Activated naive CD4-positive, alpha-beta T cell treated with anti-CD3 and anti-CD28 coated beads, Interleukin-2, amount 50 U/mL, for 24 hours (primary cell): ENCODE measurements at regions not wholly inside any gene's neighbourhood (a gene's known extent, or its start where the extent isn't known, plus 50 kb on each side); places are given as distances from the start of the nearest gene placed in this dataset.
"Not testable (repeated sequence)": the region's sequence is repeated elsewhere in the genome, so short reads cannot be mapped to it uniquely, and the experiment has no call there.

Source experiments
- H3K27ac Mint-ChIP-seq: one replicate; pipeline ENCODE4 v1.8.0; 2021; ENCODE audit warnings: mild to moderate bottlenecking, mixed read lengths
- H3K27me3 Mint-ChIP-seq: one replicate; pipeline ENCODE4 v1.8.0; 2021; ENCODE audit warnings: mixed read lengths
- H3K36me3 Mint-ChIP-seq: one replicate; pipeline ENCODE4 v1.8.0; 2021; ENCODE audit warnings: mixed read lengths
- H3K4me1 Mint-ChIP-seq: one replicate; pipeline ENCODE4 v1.8.0; 2021; ENCODE audit warnings: mixed read lengths
- H3K4me3 Mint-ChIP-seq: one replicate; pipeline ENCODE4 v1.8.0; 2021; ENCODE audit warnings: mild to moderate bottlenecking, mixed read lengths
- H3K9me3 Mint-ChIP-seq: one replicate; pipeline ENCODE4 v1.8.0; 2021; ENCODE audit warnings: mixed read lengths

DNA sequence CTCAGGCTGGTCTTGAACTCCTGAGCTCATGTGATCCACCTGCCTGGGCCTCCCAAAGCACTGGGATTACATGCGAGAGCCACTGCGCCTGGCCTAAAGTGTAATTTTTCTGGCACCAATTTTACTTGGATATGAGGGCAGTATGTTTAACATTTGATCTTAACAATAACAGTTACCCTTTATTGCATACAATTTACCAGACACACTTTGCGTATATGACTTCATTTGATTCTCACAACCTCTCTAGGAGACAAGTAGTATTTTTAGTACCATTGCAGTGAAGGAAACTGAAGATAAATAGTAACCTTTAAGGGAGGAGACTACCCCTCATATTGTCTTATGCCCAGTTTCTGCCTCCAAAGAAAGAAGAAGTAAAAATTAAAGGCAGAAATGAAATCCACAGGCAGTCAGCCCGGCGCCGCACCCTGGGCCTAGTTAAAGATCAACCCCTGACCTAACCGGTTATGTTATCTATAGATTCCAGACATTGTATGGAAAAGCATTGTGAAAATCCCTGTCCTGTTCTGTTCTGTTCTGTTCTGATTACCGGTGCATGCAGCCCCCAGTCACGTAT lies 54.0 kb downstream of the CYP26A1 start:
- not testable (repeated sequence) for H3K27me3 Mint-ChIP-seq, H3K36me3 Mint-ChIP-seq, H3K27ac Mint-ChIP-seq, H3K4me3 Mint-ChIP-seq
- H3K9me3 Mint-ChIP-seq = peaks cover 16% of the 10 kb centered on the region
- H3K4me1 Mint-ChIP-seq = peaks cover 30% of the 10 kb centered on the region

DNA sequence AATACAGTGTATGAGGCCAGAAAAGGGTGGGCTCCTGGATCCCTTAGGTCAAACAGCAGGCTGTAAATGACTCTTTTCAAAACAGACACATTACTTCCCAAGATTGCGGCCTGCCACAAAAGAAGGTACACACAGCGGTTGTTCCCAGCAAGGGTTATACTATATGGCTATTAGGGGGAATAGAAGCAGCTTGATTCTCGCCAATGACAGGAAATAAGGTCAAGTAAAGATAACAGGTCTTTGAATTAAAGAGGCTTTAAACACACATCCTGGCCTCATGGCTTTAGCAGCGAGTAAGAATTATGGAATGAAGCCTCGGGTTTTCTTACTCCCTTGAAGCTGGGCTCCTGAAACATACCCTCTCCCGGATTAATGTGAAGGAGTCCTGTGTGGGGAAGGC lies 58.3 kb downstream of the CYP26A1 start:
- Mint-ChIP-seq H3K27ac (no peak overlapping the region), H3K36me3 (peaks cover 3% of the 10 kb centered on the region), H3K27me3 (no peaks in the 10 kb centered on the region), H3K9me3 (peaks cover 4% of the 10 kb centered on the region), H3K4me1 (no peaks in the 10 kb centered on the region), H3K4me3 (no peak overlapping the region)

GRCh38 chr10:93138113-93138870 lies 64.6 kb downstream of the CYP26A1 start:
- H3K9me3 Mint-ChIP-seq = no peaks in the 10 kb centered on the region
- H3K36me3 Mint-ChIP-seq = no peaks in the 10 kb centered on the region
- no peak overlapping the region for H3K4me3 Mint-ChIP-seq
- peaks cover 3% of the 10 kb centered on the region for H3K27me3 Mint-ChIP-seq
- H3K4me1 Mint-ChIP-seq = no peaks in the 10 kb centered on the region
- no peak overlapping the region for H3K27ac Mint-ChIP-seq

DNA sequence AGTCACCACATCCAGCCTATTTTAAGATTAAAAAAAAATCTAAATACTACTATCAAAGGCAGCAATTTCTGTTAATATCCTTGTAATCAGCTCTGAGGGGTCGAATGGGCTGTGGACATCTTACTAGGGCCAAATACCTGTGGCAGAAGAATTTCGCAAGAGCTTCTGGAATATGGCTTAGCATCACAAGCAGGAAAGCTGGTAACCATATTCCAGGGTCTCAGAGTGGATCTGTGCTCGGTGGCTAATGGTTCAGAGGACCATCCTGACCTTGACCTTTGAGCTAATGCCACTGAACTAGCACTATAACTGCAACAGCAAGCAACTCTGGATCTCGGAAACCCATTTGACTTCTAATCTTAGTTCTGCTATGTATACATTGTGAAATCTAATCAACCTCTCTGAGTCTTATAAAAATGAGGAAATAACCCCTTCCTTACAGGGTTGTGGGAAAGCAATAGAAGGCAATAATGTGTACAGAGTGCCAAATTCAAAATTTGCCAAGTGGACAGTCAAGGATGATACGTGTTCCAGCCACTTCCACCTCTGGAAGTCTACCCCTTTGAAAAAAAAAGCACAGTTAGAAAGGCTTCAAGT lies 65.5 kb downstream of the CYP26A1 start:
- Mint-ChIP-seq H3K27ac (no peak overlapping the region), H3K9me3 (no peaks in the 10 kb centered on the region), H3K4me1 (no peaks in the 10 kb centered on the region), H3K27me3 (peaks cover 3% of the 10 kb centered on the region), H3K36me3 (no peaks in the 10 kb centered on the region), H3K4me3 (no peak overlapping the region)

DNA sequence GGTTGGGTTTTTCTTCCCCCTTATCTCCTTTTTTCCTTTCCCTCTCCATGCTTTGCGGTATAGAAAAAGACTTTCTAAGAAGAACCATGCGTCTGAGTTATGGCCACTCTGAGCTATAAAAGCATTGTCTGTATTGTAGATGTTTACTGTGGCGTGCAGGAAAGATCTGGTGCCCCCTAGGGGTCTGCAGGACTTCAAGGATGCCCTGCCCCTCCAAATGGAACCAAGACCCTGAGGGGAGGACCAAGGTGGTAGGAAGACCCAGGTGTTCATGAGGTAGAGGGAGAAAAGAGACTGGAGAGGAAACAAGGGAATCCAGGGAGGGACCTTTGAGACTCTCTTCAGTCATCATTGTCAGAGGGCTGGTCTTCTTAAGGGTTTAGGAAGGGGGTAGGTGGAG lies 68.8 kb downstream of the CYP26A1 start:
- H3K27me3 Mint-ChIP-seq = peaks cover 3% of the 10 kb centered on the region
- H3K9me3 Mint-ChIP-seq = no peaks in the 10 kb centered on the region
- no peaks in the 10 kb centered on the region for H3K36me3 Mint-ChIP-seq
- no peak overlapping the region for H3K27ac Mint-ChIP-seq
- no peaks in the 10 kb centered on the region for H3K4me1 Mint-ChIP-seq
- no peak overlapping the region for H3K4me3 Mint-ChIP-seq

DNA sequence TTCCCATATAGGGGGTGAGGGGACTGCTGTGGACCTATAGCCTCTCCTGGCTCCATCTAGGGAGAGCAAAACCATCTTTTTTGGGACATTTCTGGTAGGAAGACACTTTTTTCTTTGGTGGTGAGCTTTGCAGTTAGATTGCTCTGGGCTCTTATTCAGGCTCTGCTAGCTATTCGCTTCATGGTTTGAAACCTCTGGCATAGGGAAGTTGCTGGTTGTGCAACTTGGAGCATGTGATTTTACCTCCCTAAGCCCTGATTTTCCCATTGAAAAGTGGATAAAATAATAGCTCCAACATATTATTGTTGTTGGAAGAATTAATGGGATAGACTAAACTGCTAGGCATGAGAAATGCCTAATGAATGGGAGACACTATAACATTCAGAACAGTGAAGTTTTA lies 69.6 kb downstream of the CYP26A1 start:
- Mint-ChIP-seq H3K9me3 (no peaks in the 10 kb centered on the region), H3K27ac (no peak overlapping the region), H3K4me3 (no peak overlapping the region), H3K36me3 (no peaks in the 10 kb centered on the region), H3K4me1 (no peaks in the 10 kb centered on the region), H3K27me3 (peaks cover 3% of the 10 kb centered on the region)

DNA sequence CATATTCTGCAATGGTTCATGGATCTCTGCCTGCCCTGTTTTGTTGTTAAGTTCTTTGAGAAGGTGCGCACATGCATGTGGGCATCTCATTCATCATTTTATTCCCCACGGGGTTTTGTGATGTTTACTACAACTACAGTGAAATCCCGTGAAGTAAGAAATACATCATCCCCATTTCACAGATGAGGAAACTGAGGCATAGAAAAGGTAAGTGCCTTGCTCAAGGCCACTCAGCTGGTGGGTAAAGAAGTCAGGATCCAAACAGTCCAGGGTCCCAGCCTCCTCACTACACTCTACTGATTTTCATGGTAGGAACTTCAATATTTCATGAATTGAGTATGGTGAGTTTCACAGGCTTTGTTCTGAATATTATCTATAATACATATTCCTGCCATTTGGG lies 72.6 kb downstream of the CYP26A1 start:
- H3K36me3 Mint-ChIP-seq = no peaks in the 10 kb centered on the region

DNA sequence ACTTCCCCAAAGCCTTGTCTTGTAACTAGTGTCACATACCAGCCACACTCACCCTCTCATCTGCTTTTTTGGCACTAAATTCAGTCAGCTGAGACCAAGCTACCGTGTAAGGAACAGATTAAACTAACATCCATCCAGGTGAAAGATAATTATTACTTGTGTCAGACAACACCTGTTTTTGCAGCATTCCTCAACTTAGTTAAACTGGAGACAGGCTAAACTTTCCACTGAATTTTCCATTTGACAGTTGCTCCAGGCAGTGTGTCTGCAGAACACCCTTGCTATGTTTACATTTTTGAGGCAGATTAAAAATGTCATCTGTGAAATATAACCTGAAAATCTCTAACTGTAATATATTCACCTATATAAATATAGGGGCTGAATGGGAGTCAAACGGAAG lies 73.6 kb downstream of the CYP26A1 start:
- Mint-ChIP-seq H3K27ac (peak overlapping the region; percentile 26), H3K36me3 (no peaks in the 10 kb centered on the region), H3K4me3 (no peak overlapping the region), H3K4me1 (peaks cover 18% of the 10 kb centered on the region), H3K9me3 (no peaks in the 10 kb centered on the region), H3K27me3 (peaks cover 4% of the 10 kb centered on the region)

More for the DNA sequence above, 72.6 kb downstream of the CYP26A1 start:
- no peak overlapping the region for H3K27ac Mint-ChIP-seq
- no peak overlapping the region for H3K4me3 Mint-ChIP-seq
- no peaks in the 10 kb centered on the region for H3K9me3 Mint-ChIP-seq
- H3K4me1 Mint-ChIP-seq = peaks cover 14% of the 10 kb centered on the region
- H3K27me3 Mint-ChIP-seq = peaks cover 4% of the 10 kb centered on the region

- Mint-ChIP-seq H3K27me3 (peaks cover 4% of the 10 kb centered on the region), H3K4me3 (no peak overlapping the region), H3K4me1 (peaks cover 18% of the 10 kb centered on the region), H3K36me3 (peaks cover 2% of the 10 kb centered on the region), H3K9me3 (no peaks in the 10 kb centered on the region), H3K27ac (no peak overlapping the region)
Observed at GRCh38 chr10:93148476-93148875, 74.8 kb downstream of the CYP26A1 start.

DNA sequence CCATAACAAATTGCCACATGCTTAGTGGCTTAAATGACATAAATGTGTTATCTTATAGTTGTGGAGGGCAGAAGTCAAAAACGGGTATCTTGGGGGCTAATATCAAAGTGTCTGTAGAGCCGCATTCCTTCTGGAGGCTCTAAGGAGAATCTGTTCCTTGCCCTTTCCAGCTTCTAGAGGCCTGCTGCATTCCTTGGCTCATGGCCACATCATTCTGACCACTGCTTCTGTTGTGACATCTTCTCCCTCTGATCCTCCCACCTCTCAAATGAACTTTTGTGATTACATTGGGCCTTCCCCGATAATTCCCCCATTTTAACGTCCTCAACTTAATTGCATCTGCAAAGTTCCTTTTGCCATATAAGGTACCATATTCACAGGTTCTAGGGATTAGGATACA lies 76.1 kb downstream of the CYP26A1 start:
- Mint-ChIP-seq H3K27ac (no peak overlapping the region), H3K4me1 (peaks cover 18% of the 10 kb centered on the region), H3K27me3 (peaks cover 4% of the 10 kb centered on the region)

GRCh38 chr10:93150289-93150688 lies 76.6 kb downstream of the CYP26A1 start:
- peaks cover 4% of the 10 kb centered on the region for H3K27me3 Mint-ChIP-seq
- peaks cover 18% of the 10 kb centered on the region for H3K4me1 Mint-ChIP-seq
- no peak overlapping the region for H3K27ac Mint-ChIP-seq
- peaks cover 5% of the 10 kb centered on the region for H3K36me3 Mint-ChIP-seq
- no peaks in the 10 kb centered on the region for H3K9me3 Mint-ChIP-seq
- no peak overlapping the region for H3K4me3 Mint-ChIP-seq

More for the DNA sequence above, 76.1 kb downstream of the CYP26A1 start:
- Mint-ChIP-seq H3K4me3 (no peak overlapping the region), H3K9me3 (no peaks in the 10 kb centered on the region), H3K36me3 (peaks cover 2% of the 10 kb centered on the region)

DNA sequence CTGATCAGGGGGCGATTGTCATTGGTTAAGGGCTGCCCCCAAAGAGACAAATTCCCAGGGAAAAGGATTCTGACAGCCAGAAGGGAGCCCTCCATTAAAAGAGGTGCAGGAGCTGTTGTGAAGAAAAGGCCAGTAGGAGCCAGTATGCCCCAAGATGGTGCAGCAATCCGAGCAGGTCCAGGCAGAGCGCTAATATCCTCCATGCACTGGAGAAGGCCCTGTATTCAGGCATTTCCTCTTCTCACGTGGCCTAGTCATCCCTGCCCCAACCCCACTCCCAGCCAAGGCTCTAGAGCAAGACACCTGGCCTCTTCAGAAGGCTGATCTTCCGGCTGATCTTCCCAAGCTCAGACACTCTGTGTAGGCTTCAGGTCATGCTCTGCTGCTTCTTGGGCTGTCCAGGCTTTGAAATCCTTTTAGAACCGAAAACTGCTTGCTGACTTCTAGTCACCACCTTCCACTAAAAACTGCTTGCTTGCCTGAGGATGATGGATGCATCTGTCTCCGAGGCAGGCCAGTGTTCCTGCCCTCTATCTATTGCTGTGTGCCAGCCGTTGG lies 77.4 kb downstream of the CYP26A1 start:
- H3K27ac Mint-ChIP-seq = no peak overlapping the region
- peaks cover 9% of the 10 kb centered on the region for H3K36me3 Mint-ChIP-seq
- no peaks in the 10 kb centered on the region for H3K9me3 Mint-ChIP-seq
- no peak overlapping the region for H3K4me3 Mint-ChIP-seq
- peaks cover 4% of the 10 kb centered on the region for H3K27me3 Mint-ChIP-seq
- peaks cover 18% of the 10 kb centered on the region for H3K4me1 Mint-ChIP-seq

GRCh38 chr10:93152136-93152535 lies 78.4 kb downstream of the CYP26A1 start:
- no peak overlapping the region for H3K4me3 Mint-ChIP-seq
- H3K4me1 Mint-ChIP-seq = peaks cover 18% of the 10 kb centered on the region

GRCh38 chr10:93154531-93154930 lies 80.8 kb downstream of the CYP26A1 start:
- H3K4me3 Mint-ChIP-seq = no peak overlapping the region
- H3K9me3 Mint-ChIP-seq = peaks cover 6% of the 10 kb centered on the region
- H3K4me1 Mint-ChIP-seq = peaks cover 18% of the 10 kb centered on the region
- H3K27ac Mint-ChIP-seq = no peak overlapping the region
- peaks cover 9% of the 10 kb centered on the region for H3K36me3 Mint-ChIP-seq
- no peaks in the 10 kb centered on the region for H3K27me3 Mint-ChIP-seq

More at GRCh38 chr10:93152136-93152535, 78.4 kb downstream of the CYP26A1 start:
- peaks cover 4% of the 10 kb centered on the region for H3K27me3 Mint-ChIP-seq
- no peaks in the 10 kb centered on the region for H3K9me3 Mint-ChIP-seq
- no peak overlapping the region for H3K27ac Mint-ChIP-seq
- peaks cover 9% of the 10 kb centered on the region for H3K36me3 Mint-ChIP-seq

GRCh38 chr10:93160140-93160539 lies 86.4 kb downstream of the CYP26A1 start:
- no peaks in the 10 kb centered on the region for H3K4me1 Mint-ChIP-seq
- H3K27ac Mint-ChIP-seq = no peak overlapping the region
- peaks cover 6% of the 10 kb centered on the region for H3K9me3 Mint-ChIP-seq
- peaks cover 2% of the 10 kb centered on the region for H3K27me3 Mint-ChIP-seq
- H3K4me3 Mint-ChIP-seq = no peak overlapping the region
- peaks cover 5% of the 10 kb centered on the region for H3K36me3 Mint-ChIP-seq

- Mint-ChIP-seq H3K4me1 (no peaks in the 10 kb centered on the region), H3K9me3 (peaks cover 6% of the 10 kb centered on the region), H3K27ac (no peak overlapping the region), H3K27me3 (peaks cover 2% of the 10 kb centered on the region), H3K4me3 (no peak overlapping the region), H3K36me3 (peaks cover under 1% of the 10 kb centered on the region)
Observed at GRCh38 chr10:93160829-93161228, 87.1 kb downstream of the CYP26A1 start.
